GM21447 (cell line): ENCODE measurements at regions not wholly inside any gene's neighbourhood (a gene's known extent, or its start where the extent isn't known, plus 50 kb on each side); places are given as distances from the start of the nearest gene placed in this dataset.

ENCODE experiments used
- ATAC-seq: cut with Tn5 transposase; IDR thresholded peaks from one replicate; pipeline ENCODE4 v1.9.1; 2021; ENCODE audit not compliant: unreplicated experiment

DNA sequence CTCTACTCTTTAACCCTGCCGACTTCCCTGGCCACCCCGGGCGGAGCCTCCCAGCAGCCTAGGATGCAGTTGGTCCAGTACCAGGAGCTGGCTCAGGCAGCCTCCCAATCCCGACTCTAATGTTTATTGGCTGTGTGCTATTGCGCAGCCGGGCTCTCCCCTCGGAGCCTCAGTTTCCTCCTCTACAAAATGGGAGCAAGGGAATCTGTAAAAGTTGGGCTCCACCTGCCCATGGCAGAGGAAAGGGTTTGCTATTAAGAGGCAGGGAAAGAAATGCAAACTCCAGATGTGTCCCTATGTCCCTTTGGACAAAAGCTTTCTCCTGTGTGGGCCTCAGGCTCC, 140.8 kb upstream of the PJA1 start:
- ATAC-seq = no peak

DNA sequence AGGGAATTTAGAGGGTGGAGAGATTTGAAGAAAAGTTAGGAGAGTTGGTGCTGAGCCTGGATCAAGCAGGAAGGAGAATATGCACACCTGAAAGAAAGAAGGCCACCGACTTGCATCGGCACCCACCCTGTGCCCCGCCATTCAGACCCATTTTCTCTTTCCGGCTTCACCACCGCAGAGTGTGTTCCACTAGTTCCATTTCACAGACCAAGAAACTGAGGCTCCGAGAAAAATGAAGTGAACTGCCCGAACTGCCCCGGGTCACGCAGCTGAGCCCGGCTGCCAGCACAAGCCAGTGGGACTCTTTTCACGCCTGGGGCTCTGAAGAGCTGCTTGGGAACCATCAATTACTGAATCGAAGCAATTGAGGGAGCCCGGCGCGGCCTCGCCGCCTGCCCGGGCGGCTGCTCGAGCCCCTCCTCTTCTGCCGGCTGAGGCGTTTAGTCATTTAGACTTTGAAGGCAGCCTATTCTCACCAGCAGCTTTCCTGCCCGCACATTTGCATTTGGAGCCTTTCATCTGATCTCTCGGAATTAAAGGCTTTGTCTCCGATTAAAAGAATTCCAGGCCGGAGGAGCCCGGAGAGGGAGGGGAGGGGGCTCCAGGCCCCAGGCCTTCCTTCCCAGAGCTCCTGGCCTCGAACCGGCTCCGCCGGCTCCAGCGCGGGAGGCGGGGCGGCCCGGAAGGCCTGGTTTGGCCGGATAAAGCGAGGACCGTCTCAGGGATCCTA, 140.2 kb upstream of the PJA1 start:
- ATAC-seq = no peak

GRCh38 chrX:69303231-69303630, 138.0 kb upstream of the PJA1 start:
- no peak for ATAC-seq

GRCh38 chrX:69299951-69300714, 134.9 kb upstream of the PJA1 start:
- ATAC-seq = no peak

GRCh38 chrX:69299285-69299684, 134.0 kb upstream of the PJA1 start:
- ATAC-seq = no peak

DNA sequence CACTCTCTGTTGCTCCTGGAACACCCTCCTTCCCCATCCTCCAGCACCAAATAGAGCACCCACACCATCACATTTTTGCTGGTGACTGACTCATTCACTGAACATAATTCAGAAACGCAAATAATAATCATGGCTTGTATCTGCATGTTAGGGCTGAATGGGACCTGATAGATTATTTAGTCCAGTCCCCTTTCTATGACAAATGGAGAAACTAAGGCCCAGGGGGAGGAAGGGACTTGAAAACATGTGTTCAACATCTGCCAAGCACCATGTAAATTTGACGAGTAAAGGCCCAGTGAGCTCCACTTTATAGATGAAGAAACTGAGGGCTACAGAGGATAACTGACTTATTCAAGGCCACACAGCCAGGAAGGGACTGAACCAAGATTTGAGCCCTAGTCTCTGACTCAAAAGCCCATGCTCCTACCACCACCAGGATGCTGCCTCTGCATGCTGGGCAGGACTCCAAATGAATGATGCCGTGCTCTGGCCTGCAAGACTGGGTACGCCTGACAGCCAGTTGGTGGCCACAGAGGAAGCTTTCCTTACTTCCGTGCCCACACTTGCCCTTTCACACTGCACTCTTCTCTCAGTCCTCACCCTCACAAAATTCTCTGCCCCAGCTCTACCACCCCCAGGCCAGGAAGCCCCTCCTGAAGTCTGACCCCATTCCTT, 133.3 kb upstream of the PJA1 start:
- no peak for ATAC-seq

DNA sequence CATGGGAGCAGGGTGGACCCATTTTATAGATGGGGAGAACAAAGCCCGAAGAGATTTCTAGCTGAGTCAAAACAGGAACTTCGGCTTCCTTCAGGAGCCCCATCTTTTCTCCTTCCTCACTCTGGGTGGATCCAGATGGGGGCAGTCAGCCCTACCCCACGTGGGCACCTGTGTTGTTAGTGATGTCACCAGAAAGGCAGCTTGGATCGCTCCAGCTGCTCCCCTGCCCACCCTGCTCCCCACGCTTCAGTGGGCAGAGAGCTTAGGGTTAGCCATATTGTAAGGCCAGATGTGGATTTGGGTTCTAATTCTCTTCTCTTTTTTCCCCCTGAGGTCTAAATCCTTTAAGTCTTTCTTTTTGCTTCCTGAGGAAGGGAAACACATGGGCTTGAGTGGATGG, 132.3 kb upstream of the PJA1 start:
- no peak for ATAC-seq

- no peak for ATAC-seq
These were observed 128.7 kb upstream of the PJA1 start for GRCh38 chrX:69293776-69294601.

- no peak for ATAC-seq
These were observed 125.9 kb upstream of the PJA1 start for GRCh38 chrX:69291116-69291515.

DNA sequence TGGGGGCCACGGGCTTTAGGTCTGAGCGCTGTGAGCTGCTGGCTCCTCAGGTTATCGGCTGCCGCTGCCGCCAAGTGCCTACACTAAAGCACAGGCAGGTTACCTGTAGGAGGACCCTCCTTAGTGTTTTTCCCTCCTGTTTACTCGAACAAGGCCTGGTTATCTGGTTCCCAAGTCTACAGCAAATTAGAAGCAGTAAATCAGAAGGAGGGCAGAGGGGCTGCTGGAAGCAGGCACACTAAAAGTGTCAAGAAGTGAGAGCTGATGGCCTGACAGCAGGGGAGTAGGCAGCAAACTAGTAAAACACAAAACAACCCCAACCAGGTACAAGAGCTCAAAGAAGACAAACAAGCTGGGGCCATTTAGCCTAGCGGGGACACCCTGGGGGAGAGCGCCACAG, 125.0 kb upstream of the PJA1 start:
- no peak for ATAC-seq

GRCh38 chrX:69289793-69290123, 124.5 kb upstream of the PJA1 start:
- no peak for ATAC-seq

DNA sequence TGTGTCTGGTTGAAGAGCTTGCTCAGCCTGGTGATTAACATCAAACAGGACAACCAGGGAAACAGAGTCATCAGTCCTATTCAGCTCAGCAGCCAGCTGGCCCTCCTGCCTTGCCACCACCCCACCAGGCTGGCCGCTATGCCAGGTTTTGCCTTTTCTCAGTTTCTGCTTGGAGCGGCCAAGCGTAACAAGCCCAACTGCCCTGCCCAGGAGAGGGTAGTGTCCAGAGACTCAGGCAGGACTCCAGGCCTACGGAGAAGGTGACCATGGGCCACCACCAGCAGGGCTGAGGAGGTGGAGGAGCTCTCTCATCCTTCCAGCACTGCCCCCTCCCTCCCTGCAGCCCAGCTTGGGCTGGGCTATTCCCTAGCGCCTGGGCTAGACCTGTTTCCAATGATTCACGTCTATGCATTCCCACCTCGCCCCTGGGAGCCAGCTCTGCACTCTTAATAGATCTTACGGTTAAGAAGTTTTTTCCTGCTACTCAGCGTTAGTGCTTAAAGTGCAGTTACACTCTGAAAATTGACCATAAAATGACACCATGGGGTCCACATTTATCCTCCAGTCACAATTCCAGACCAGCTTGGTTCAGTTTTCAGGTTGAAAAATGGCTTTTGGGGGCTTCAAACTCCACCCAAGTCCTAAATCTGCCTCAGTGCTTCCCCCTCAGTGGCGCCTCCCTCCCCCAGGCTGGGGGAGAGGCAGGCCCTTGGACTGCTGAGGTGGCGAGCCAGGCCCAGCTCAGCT, 124.0 kb upstream of the PJA1 start:
- no peak for ATAC-seq

DNA sequence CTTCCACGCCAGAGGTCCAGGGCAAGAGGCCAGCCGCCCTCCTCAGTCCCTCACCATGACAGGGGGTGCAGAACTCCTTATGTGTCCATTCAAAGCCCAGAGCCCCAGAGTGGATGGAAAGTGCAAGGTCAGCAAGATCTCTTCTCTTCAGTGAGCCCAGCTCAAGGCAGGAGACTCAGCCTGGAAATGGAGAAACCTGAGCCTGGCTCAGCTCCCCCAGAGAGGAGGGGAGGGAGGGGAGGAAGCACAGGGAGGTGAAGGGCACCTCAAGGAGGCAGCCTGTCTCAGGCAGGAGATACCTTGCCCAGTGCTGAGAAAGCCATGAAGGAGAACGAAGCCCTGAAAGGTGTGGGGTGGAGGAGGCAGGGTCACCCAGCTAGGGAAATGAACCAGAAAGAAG, 121.8 kb upstream of the PJA1 start:
- ATAC-seq = no peak

GRCh38 chrX:69286565-69286906, 121.3 kb upstream of the PJA1 start:
- no peak for ATAC-seq

DNA sequence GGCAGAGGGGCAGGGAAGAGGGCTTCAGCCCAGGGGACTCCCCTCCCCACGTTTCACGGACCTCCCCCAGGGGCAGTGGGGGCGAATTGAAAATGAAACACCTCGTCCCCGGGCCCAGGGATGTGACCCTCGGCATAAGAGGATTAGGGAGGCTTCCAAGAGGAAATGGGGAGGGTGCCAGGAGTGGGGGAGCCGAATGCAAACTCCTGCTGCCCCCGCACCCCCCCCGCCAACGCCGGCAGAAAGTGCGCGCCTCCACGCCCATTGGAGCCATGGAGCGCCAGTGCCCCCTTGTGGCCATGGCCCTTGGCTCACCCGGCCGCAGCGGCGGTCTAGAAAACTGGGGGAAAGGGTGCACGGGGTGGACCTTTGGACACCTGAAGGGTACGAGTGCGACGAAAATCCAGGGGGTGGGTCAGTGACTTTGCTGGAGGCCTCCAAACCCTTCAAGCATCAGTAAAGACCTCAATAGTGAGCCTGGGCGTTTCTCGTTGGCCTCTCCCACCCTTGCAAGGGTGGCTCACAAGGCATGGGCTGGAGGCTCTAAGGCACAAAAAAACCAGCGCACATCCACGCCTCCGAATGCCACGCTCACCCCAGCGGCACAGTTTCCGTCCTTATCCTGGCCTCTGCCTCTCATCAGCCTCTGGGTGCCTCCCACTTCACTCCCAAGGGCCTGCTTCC, 120.8 kb upstream of the PJA1 start:
- ATAC-seq = no peak

DNA sequence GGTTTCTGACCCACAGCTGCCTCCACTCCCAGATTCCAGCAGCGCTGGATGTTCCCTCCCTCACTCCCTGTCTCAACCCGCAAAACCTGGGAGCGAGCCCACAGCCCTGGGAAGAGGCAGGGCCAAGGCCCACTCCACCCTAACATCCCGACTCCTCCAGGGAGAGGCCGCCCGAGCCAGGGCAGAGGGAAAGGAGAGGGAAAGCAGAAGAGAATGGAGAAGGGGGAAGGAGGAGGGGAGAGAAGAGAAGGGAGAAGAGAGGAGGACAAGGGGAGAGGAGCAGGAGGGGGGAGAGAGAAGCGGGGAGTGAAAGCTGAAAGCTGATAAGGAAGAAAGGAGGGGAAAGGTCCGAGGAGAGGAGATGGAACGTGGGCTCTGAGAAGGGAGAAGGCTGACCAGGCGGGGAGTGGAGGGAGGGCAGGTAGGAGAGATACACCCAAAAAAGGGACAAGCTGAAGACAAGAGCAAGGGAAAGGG, 120.2 kb upstream of the PJA1 start:
- ATAC-seq = no peak

- no peak for ATAC-seq
These were observed 119.2 kb upstream of the PJA1 start for GRCh38 chrX:69284491-69284890.

- no peak for ATAC-seq
These were observed 117.8 kb upstream of the PJA1 start for GRCh38 chrX:69282893-69283690.

- ATAC-seq = no peak
These were observed 115.7 kb upstream of the PJA1 start for GRCh38 chrX:69280933-69281332.
